ENCODE measurements at regions not wholly inside any gene's neighbourhood (a gene's known extent, or its start where the extent isn't known, plus 50 kb on each side); places are given as distances from the start of the nearest gene placed in this dataset.

DNA sequence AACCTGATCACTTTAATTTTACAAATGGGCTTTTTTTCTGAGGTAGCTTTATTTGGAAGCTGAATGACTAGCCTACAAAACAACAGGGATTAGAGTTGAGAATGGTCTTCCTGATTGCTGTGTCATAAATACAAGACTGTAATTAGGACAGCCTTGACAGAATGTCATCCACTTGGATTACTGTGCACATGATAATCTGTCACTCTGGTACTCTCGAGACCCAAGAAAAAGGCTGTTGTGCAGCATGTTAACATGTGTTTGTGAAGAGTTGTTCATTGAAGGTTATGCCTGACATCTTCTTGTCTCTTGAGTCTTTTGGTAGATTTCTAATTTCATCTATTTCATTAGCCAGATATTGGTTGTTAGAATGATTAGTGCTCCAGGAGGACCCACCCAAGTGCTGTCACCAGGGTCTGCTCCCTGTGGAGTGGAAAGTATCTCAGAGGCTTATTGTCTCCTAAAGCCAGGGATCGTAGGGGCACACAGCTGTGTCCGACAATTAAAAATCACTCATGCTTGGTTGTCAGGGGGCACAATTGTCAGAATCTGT is 212.2 kb upstream of the GPRIN3 start:
- no peak for TF ChIP-seq TAF1 (IDR thresholded peaks at IDR 0.05; ENCODE audit: borderline replicate concordance, low read depth, low read length)
- TF ChIP-seq POLR2A (IDR thresholded peaks at IDR 0.05; ENCODE audit: low read depth, low read length): no peak
- no peak for TF ChIP-seq POLR2AphosphoS5 (IDR thresholded peaks at IDR 0.05; ENCODE audit: low read depth, low read length)

All from GM12892 (cell line).